Muscle of arm (tissue), 1 donor: ENCODE measurements at regions not wholly inside any gene's neighbourhood (a gene's known extent, or its start where the extent isn't known, plus 50 kb on each side); places are given as distances from the start of the nearest gene placed in this dataset.
"Not testable (repeated sequence)": the region's sequence is repeated elsewhere in the genome, so short reads cannot be mapped to it uniquely, and the experiment has no call there.

Experiments
- DNase-seq: peaks from one replicate; pipeline ENCODE4 v3.0.0-alpha.2; 2013

- no peak for DNase-seq
Measured at GRCh38 chr18:75854808-75855207, 427.3 kb upstream of the SMIM21 start.

GRCh38 chr18:75854174-75854573 is 426.7 kb upstream of the SMIM21 start:
- DNase-seq: no peak

- no peak for DNase-seq
Measured at GRCh38 chr18:75846321-75846720, 418.8 kb upstream of the SMIM21 start.

- no peak for DNase-seq
Measured at GRCh38 chr18:75845413-75845812, 417.9 kb upstream of the SMIM21 start.

GRCh38 chr18:75844146-75844545 is 416.6 kb upstream of the SMIM21 start:
- no peak for DNase-seq

GRCh38 chr18:75840131-75840530 is 412.6 kb upstream of the SMIM21 start:
- DNase-seq: no peak

- not testable (repeated sequence) for DNase-seq
Measured at GRCh38 chr18:75839686-75840085, 412.2 kb upstream of the SMIM21 start.

GRCh38 chr18:75839041-75839440 is 411.5 kb upstream of the SMIM21 start:
- DNase-seq: no peak

- DNase-seq: no peak
Measured at GRCh38 chr18:75837316-75837715, 409.8 kb upstream of the SMIM21 start.

- no peak for DNase-seq
Measured at GRCh38 chr18:75836516-75836915, 409.0 kb upstream of the SMIM21 start.

GRCh38 chr18:75831960-75832359 is 404.5 kb upstream of the SMIM21 start:
- no peak for DNase-seq

GRCh38 chr18:75830828-75831227 is 403.3 kb upstream of the SMIM21 start:
- no peak for DNase-seq

GRCh38 chr18:75829091-75829490 is 401.6 kb upstream of the SMIM21 start:
- no peak for DNase-seq

- DNase-seq: no peak
Measured at GRCh38 chr18:75828379-75828778, 400.9 kb upstream of the SMIM21 start.

GRCh38 chr18:75827751-75828287 is 400.3 kb upstream of the SMIM21 start:
- DNase-seq: no peak

- no peak for DNase-seq
Measured at GRCh38 chr18:75824661-75825060, 397.2 kb upstream of the SMIM21 start.

GRCh38 chr18:75823471-75823870 is 396.0 kb upstream of the SMIM21 start:
- no peak for DNase-seq

GRCh38 chr18:75818383-75818782 is 390.9 kb upstream of the SMIM21 start:
- no peak for DNase-seq

GRCh38 chr18:75815767-75816166 is 388.3 kb upstream of the SMIM21 start:
- DNase-seq: no peak

GRCh38 chr18:75812761-75813160 is 385.3 kb upstream of the SMIM21 start:
- DNase-seq: no peak

- no peak for DNase-seq
Measured at GRCh38 chr18:75810961-75811551, 383.6 kb upstream of the SMIM21 start.

GRCh38 chr18:75810516-75810915 is 383.0 kb upstream of the SMIM21 start:
- no peak for DNase-seq

- DNase-seq: no peak
Measured at GRCh38 chr18:75809926-75810255, 382.4 kb upstream of the SMIM21 start.

GRCh38 chr18:75809151-75809925 is 381.8 kb upstream of the SMIM21 start:
- no peak for DNase-seq
